Keratinocyte (primary cell): ENCODE measurements at regions not wholly inside any gene's neighbourhood (a gene's known extent, or its start where the extent isn't known, plus 50 kb on each side); places are given as distances from the start of the nearest gene placed in this dataset.

Source experiments
- DNase-seq: peaks from one replicate; pipeline ENCODE4 v3.0.0-alpha.2; 2011; ENCODE audit warnings: low read depth, missing footprints, low spot score
- FAIRE-seq: peaks from 2 replicates; lab custom pipeline; 2011; peaks lifted over from hg19 to GRCh38; lab: Jason Lieb, UNC
- H2AFZ ChIP-seq: 2 replicates; pipeline ENCODE4 v1.6.0; 2012; ENCODE audit warnings: low read length, control low read depth, inconsistent platforms; ENCODE audit not compliant: control insufficient read depth
- H3K27ac ChIP-seq: 2 replicates; pipeline ENCODE4 v1.5.1; 2011; ENCODE audit warnings: low read length; ENCODE audit not compliant: control insufficient read depth, insufficient read depth
- H3K27me3 ChIP-seq: 3 replicates; pipeline ENCODE4 v1.6.0; 2011; ENCODE audit warnings: low read length; ENCODE audit not compliant: control insufficient read depth, insufficient read depth; ENCODE audit errors: extremely low read depth
- H3K36me3 ChIP-seq, 2 experiments: 2 replicates in 1 of 2; 3 replicates in 1 of 2; pipeline ENCODE4 v1.5.1; 2011; ENCODE audit warnings: low read length in 2 of 2, mild to moderate bottlenecking in 1 of 2; ENCODE audit not compliant: control insufficient read depth in 2 of 2, insufficient read depth in 2 of 2; ENCODE audit errors: extremely low read depth in 1 of 2
- H3K4me1 ChIP-seq: 3 replicates; pipeline ENCODE4 v1.5.1; 2011; ENCODE audit warnings: low read length; ENCODE audit not compliant: control insufficient read depth, insufficient read depth; ENCODE audit errors: extremely low read depth
- H3K4me2 ChIP-seq: 3 replicates; pipeline ENCODE4 v1.6.0; 2011; ENCODE audit warnings: low read depth, low read length; ENCODE audit not compliant: control insufficient read depth, insufficient read depth; ENCODE audit errors: extremely low read depth
- H3K4me3 ChIP-seq, 3 experiments: fragments of 200-600 bp in 1 of 3; sonication (generic) in 1 of 3; 2 replicates in 2 of 3; 3 replicates in 1 of 3; pipeline ENCODE4 v1.5.1; 2011 to 2016; ENCODE audit warnings: low read length in 3 of 3, mild to moderate bottlenecking in 3 of 3, control low read depth in 2 of 3, inconsistent platforms in 1 of 3, low read depth in 1 of 3, mixed read lengths in 1 of 3, mixed run types in 1 of 3, moderate library complexity in 1 of 3; ENCODE audit not compliant: control insufficient read depth in 2 of 3, insufficient read depth in 2 of 3; ENCODE audit errors: extremely low read depth in 1 of 3
- H3K79me2 ChIP-seq: 2 replicates; pipeline ENCODE4 v1.6.0; 2012; ENCODE audit warnings: low read length; ENCODE audit not compliant: control insufficient read depth, insufficient read depth
- H3K9ac ChIP-seq: 3 replicates; pipeline ENCODE4 v1.6.0; 2011; ENCODE audit warnings: low read length; ENCODE audit not compliant: control insufficient read depth, insufficient read depth; ENCODE audit errors: extremely low read depth
- H3K9me1 ChIP-seq: 3 replicates; pipeline ENCODE4 v1.6.0; 2011; ENCODE audit warnings: low read length; ENCODE audit not compliant: control insufficient read depth, insufficient read depth; ENCODE audit errors: extremely low read depth
- H3K9me3 ChIP-seq: 2 replicates; pipeline ENCODE4 v1.5.1; 2012; ENCODE audit warnings: low read depth, low read length; ENCODE audit not compliant: control insufficient read depth
- H4K20me1 ChIP-seq: 3 replicates; pipeline ENCODE4 v1.6.0; 2011; ENCODE audit warnings: low read length; ENCODE audit not compliant: control insufficient read depth, insufficient read depth; ENCODE audit errors: extremely low read depth
- CTCF ChIP-seq, 3 experiments: IDR thresholded peaks in 1 of 3; conservative IDR thresholded peaks in 1 of 3; optimal IDR thresholded peaks in 1 of 3; 2 replicates in 2 of 3; 3 replicates in 1 of 3; pipeline versions ENCODE3 to v1.5.1; 2011; ENCODE audit warnings: low read length in 3 of 3, mild to moderate bottlenecking in 3 of 3, moderate library complexity in 2 of 3, control low read depth in 1 of 3, inconsistent platforms in 1 of 3; ENCODE audit not compliant: insufficient read depth in 2 of 3; ENCODE audit errors: extremely low read depth in 1 of 3
- EZH2 ChIP-seq: IDR thresholded peaks from one replicate; pipeline ENCODE4 v1.6.1; 2012; ENCODE audit warnings: inconsistent platforms, mild to moderate bottlenecking, low read length, moderate library complexity
- dilution Hi-C: fragments of 300-500 bp; cut with MboI; formaldehyde crosslinking; loops from one replicate; pipeline ENCODE4 v1.7.0; 2020; ENCODE audit warnings: low sequenced_read_pairs; ENCODE audit not compliant: extremely low pct_ligation_motif_present

DNA sequence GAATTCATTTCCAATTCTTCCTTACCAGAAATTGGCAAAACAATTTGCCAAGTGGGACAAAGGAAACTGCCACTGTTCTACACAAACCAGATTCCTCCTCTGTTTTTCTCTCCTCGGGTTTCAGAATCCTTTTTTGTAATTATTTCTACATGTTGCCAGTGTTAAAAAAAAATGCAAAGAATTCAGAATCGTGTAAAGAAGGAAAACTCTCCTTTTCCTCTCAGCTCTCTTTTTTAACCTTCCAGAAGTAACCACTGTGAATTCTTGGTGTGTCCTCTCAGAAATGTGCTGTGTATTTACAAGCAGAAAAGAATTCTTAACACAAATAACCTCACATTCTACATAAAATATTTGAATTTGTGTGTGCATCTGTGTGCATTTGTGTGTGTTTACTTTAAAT, 224.6 kb downstream of the DRD1 start:
- no peaks in the 10 kb centered on the region for H3K4me1 ChIP-seq
- H3K4me2 ChIP-seq = no peak overlapping the region
- no peaks in the 10 kb centered on the region for H4K20me1 ChIP-seq
- no peak overlapping the region for H3K27ac ChIP-seq
- H3K4me3 ChIP-seq = no peak overlapping the region
- H3K9ac ChIP-seq = no peak overlapping the region
- dilution Hi-C loops = no loop called here
- no peaks in the 10 kb centered on the region for H3K9me1 ChIP-seq
- TF ChIP-seq EZH2 = no peak
- DNase-seq (no peak), FAIRE-seq (no peak)
- no peaks in the 10 kb centered on the region for H3K36me3 ChIP-seq
- no peaks in the 10 kb centered on the region for H3K9me3 ChIP-seq
- H2AFZ ChIP-seq = no peak overlapping the region
- H3K79me2 ChIP-seq = no peaks in the 10 kb centered on the region
- peaks cover 4% of the 10 kb centered on the region for H3K27me3 ChIP-seq

DNA sequence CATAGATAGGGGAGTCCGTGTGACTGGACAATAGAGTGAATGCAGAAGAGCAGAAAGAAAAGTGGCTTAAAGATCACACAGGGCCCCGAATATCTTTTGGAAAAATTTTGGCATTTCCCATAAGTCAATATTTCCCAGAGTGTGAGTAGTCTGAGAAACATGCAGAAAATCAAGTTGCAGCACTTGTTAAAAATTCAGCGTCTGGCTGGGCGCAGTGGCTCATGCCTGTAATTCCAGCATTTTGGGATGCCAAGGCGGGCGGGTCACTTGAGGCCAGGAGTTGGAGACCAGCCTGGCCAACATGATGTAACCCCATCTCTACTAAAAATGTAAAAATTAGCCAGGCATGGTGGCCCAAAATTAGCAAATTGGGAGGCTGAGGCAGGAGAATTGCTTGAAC, 227.0 kb downstream of the DRD1 start:
- no peak overlapping the region for H3K4me3 ChIP-seq
- H3K27me3 ChIP-seq = no peaks in the 10 kb centered on the region
- H3K4me2 ChIP-seq = no peak overlapping the region
- H4K20me1 ChIP-seq = no peaks in the 10 kb centered on the region
- no peak for FAIRE-seq
- H3K36me3 ChIP-seq = no peaks in the 10 kb centered on the region
- no peak overlapping the region for H3K9ac ChIP-seq
- H3K4me1 ChIP-seq = no peaks in the 10 kb centered on the region
- dilution Hi-C loops = no loop called here
- TF ChIP-seq CTCF (optimal IDR thresholded peaks at IDR 0.05 in 1 of 3, IDR thresholded peaks at IDR 0.05 in 1 of 3, conservative IDR thresholded peaks at IDR 0.05 in 1 of 3; ENCODE audit: extremely low read depth in 1 of 3, insufficient read depth in 2 of 3, low read length in 3 of 3) (no peak), EZH2 (no peak)
- no peak for DNase-seq
- no peak overlapping the region for H2AFZ ChIP-seq
- no peaks in the 10 kb centered on the region for H3K9me3 ChIP-seq
- H3K79me2 ChIP-seq = no peaks in the 10 kb centered on the region
- H3K27ac ChIP-seq = no peak overlapping the region
- H3K9me1 ChIP-seq = no peaks in the 10 kb centered on the region

GRCh38 chr5:175215906-175216305, 228.1 kb downstream of the DRD1 start:
- no peak for FAIRE-seq
- H3K4me3 ChIP-seq = no peak overlapping the region
- H3K4me1 ChIP-seq = no peaks in the 10 kb centered on the region
- H3K9me1 ChIP-seq = no peaks in the 10 kb centered on the region
- no peaks in the 10 kb centered on the region for H3K27me3 ChIP-seq
- dilution Hi-C loops = no loop called here
- H3K36me3 ChIP-seq = no peaks in the 10 kb centered on the region
- H4K20me1 ChIP-seq = no peaks in the 10 kb centered on the region
- H3K79me2 ChIP-seq = no peaks in the 10 kb centered on the region
- H2AFZ ChIP-seq = no peak overlapping the region
- H3K9me3 ChIP-seq = no peaks in the 10 kb centered on the region
- no peak overlapping the region for H3K9ac ChIP-seq
- H3K27ac ChIP-seq = no peak overlapping the region
- H3K4me2 ChIP-seq = no peak overlapping the region
- no peak for TF ChIP-seq CTCF (optimal IDR thresholded peaks at IDR 0.05 in 1 of 3, IDR thresholded peaks at IDR 0.05 in 1 of 3, conservative IDR thresholded peaks at IDR 0.05 in 1 of 3; ENCODE audit: extremely low read depth in 1 of 3, insufficient read depth in 2 of 3, low read length in 3 of 3)
- no peak for TF ChIP-seq EZH2
- no peak for DNase-seq
